Activated naive CD4-positive, alpha-beta T cell treated with anti-CD3 and anti-CD28 coated beads, Interleukin-2, amount 10 ng/mL, durations not matched to agents 7 days and 5 days (primary cell): ENCODE measurements at regions not wholly inside any gene's neighbourhood (a gene's known extent, or its start where the extent isn't known, plus 50 kb on each side); places are given as distances from the start of the nearest gene placed in this dataset.

Experiments
- CTCF ChIA-PET: fragments of 350-600 bp; sonication (Branson Sonifier 250); formaldehyde crosslinking; loops from one replicate; lab custom pipeline; 2021; ENCODE audit warnings: antibody characterized with exemption; lab: Charles Lee
- DNase-seq: peaks from one replicate; pipeline ENCODE4 v3.0.0-alpha.2; 2020
- H3K27ac Mint-ChIP-seq: one replicate; pipeline ENCODE4 v1.8.0; 2021; ENCODE audit warnings: mild to moderate bottlenecking, moderate library complexity, mixed read lengths
- H3K27me3 Mint-ChIP-seq: one replicate; pipeline ENCODE4 v1.8.0; 2021; ENCODE audit warnings: mild to moderate bottlenecking, mixed read lengths
- H3K36me3 Mint-ChIP-seq: one replicate; pipeline ENCODE4 v1.8.0; 2021; ENCODE audit warnings: mixed read lengths
- H3K4me1 Mint-ChIP-seq: one replicate; pipeline ENCODE4 v1.8.0; 2021; ENCODE audit warnings: mixed read lengths
- H3K4me3 Mint-ChIP-seq: one replicate; pipeline ENCODE4 v1.8.0; 2021; ENCODE audit warnings: mild to moderate bottlenecking, moderate library complexity, mixed read lengths
- H3K9me3 Mint-ChIP-seq: one replicate; pipeline ENCODE4 v1.8.0; 2021; ENCODE audit warnings: mixed read lengths

DNA sequence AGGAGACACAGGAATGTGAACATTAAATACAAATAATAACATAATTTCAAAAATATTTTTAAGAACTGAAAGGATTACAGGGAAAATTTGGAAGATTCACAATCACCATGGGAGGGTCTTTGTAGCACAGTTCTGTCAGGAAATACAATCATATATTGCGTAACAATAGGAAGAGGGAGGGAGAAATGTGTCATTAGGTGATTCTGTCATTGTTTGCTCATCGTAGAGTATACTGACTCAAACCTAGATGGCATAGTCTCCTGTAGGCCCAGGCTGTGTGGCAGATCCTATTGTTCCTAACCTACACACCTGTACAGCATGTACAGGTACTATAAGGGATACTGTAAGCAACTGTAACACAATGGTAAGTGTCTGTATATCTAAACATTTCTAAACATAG is 330.4 kb downstream of the BRD1 start:
- H3K27me3 Mint-ChIP-seq: no peaks in the 10 kb centered on the region
- no peak overlapping the region for H3K4me3 Mint-ChIP-seq
- no peaks in the 10 kb centered on the region for H3K4me1 Mint-ChIP-seq
- H3K36me3 Mint-ChIP-seq: no peaks in the 10 kb centered on the region
- CTCF ChIA-PET: no interaction called here
- DNase-seq: no peak
- no peaks in the 10 kb centered on the region for H3K9me3 Mint-ChIP-seq
- no peak overlapping the region for H3K27ac Mint-ChIP-seq

DNA sequence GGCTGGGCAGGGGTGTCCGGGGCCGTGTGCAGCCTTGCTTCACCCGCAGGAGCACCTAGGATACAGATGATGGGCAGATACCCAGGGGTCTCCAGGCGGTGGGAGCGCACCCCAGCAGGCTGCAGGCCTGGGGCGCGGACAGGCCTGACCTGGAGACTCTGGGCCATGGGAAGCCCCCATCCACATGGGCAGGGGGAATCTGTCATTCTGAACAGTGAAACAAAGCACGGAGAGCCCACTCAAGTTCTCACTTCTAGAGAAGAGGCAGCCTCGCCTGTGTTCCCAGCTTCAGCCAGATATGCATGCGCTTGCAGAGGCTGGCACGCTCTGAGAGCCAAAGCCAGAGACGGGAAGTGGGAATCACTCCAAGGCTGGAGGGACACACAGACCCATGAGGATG is 333.1 kb downstream of the BRD1 start:
- Mint-ChIP-seq H3K36me3 (no peaks in the 10 kb centered on the region), H3K4me1 (no peaks in the 10 kb centered on the region), H3K27me3 (no peaks in the 10 kb centered on the region), H3K27ac (no peak overlapping the region), H3K9me3 (no peaks in the 10 kb centered on the region), H3K4me3 (no peak overlapping the region)
- no peak for DNase-seq
- CTCF ChIA-PET: no interaction called here

DNA sequence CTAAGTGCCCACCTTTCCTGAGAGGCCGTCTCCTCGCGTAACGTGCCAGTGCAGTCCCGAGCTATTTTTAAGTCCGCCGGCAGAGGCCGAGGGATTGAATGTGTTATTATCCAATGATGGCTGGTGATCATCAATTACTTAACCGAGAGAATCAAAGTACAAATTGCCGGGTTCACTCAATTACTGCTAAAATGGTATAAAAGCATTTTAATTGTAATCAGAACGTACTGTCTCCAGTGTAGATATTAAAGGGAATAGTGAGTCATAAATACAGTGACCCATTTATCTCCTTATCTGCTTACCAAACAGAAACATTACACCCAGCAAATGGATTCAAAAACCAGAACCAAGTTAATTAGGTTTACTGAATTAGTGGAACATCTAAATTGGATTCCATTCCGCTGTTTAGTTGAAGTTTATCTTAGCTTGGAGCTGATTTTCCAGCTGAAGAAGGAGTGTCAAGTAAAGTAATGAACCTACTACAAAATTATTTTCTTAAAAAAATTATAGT is 334.9 kb downstream of the BRD1 start:
- no peak overlapping the region for H3K4me3 Mint-ChIP-seq
- H3K27ac Mint-ChIP-seq: no peak overlapping the region
- CTCF ChIA-PET: no interaction called here
- H3K9me3 Mint-ChIP-seq: no peaks in the 10 kb centered on the region
- DNase-seq: no peak
- no peaks in the 10 kb centered on the region for H3K27me3 Mint-ChIP-seq
- H3K36me3 Mint-ChIP-seq: no peaks in the 10 kb centered on the region
- H3K4me1 Mint-ChIP-seq: no peaks in the 10 kb centered on the region

DNA sequence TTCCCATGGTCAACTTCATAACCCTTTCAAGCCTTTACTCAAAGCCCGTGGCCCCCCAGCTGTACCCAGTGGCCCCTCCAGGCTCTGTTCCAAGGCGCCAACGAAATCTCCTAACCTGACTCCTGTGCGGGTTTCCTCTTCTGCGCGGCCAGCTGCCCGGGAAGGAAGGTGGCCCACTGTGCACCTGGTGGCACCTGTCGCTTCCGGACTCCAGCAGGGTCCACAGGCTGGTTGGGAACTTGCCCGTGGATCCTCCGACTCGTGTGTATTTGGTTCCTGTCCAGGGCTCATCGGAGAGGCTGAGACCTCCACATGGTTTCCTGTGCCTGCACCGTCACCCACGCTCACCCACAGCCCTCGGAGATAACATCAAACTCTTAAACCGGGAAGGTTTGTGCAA is 335.4 kb downstream of the BRD1 start:
- no peak for DNase-seq
- no peaks in the 10 kb centered on the region for H3K27me3 Mint-ChIP-seq
- H3K36me3 Mint-ChIP-seq: no peaks in the 10 kb centered on the region
- H3K9me3 Mint-ChIP-seq: no peaks in the 10 kb centered on the region
- H3K4me1 Mint-ChIP-seq: no peaks in the 10 kb centered on the region
- CTCF ChIA-PET: no interaction called here
- no peak overlapping the region for H3K4me3 Mint-ChIP-seq
- H3K27ac Mint-ChIP-seq: no peak overlapping the region

DNA sequence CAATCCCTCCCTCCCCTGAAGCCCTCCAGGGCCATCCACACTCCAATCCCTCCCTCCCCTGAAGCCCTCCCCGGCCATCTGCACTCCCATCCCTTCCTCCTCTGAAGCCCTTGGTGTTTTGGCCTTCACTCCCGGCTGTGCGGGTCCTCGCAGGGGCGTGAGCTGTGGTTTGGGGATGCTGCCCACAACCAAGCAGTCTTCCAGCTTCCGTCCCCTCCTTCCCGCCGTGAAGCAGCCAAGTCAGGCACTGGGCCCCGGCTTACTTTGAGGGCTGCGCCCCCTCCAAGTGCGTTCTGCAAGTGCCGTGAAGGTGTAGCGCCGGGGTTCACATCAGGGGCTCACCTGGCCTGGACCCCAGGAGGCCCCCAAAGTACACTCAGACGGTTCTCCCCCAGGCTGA is 335.9 kb downstream of the BRD1 start:
- CTCF ChIA-PET: no interaction called here
- Mint-ChIP-seq H3K4me3 (no peak overlapping the region), H3K27ac (no peak overlapping the region), H3K4me1 (no peaks in the 10 kb centered on the region), H3K27me3 (no peaks in the 10 kb centered on the region), H3K9me3 (no peaks in the 10 kb centered on the region), H3K36me3 (no peaks in the 10 kb centered on the region)
- no peak for DNase-seq

DNA sequence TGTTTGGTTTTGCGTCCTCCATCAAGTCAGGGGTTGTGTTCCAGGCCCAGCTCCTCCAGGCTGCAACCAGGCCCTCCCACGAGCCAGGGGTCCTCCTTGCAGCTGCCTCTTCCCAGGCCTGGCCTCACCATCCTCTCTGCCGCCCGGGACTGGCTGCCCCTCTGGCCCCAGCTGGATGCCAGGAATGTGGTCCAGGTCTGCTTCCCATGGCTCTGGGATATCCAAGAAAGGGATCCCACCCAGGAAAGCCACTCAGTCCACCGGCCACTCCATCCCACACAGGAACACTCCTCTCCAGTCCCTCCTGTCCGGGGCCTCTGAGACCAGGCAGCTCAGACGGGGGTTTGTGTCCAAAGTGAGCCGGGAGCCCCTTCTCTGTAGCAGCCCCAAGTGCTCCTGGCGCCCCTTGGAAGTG is 336.4 kb downstream of the BRD1 start:
- Mint-ChIP-seq H3K27me3 (no peaks in the 10 kb centered on the region), H3K36me3 (no peaks in the 10 kb centered on the region), H3K9me3 (no peaks in the 10 kb centered on the region), H3K4me1 (no peaks in the 10 kb centered on the region), H3K4me3 (no peak overlapping the region), H3K27ac (no peak overlapping the region)
- DNase-seq: no peak
- CTCF ChIA-PET: no interaction called here

DNA sequence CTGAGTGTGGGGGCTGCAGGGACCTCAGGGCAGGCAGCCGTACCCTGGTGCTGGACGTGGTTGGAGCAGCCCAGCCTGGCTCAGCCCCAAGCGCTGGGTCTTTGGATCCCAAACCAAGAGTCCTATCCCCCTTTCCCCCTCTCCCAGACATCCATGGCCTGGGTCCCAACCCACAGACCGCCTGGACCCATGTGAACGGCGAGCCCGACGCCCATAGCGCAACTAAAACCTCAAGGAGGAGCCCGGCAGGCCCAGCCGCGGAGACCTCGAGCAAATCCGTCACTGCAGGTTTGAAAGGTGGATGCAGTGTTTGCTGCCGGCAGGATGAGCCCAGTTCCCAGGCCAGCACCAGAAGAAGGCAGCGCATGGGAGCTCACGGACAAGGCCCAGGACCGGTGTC is 337.0 kb downstream of the BRD1 start:
- H3K9me3 Mint-ChIP-seq: no peaks in the 10 kb centered on the region
- CTCF ChIA-PET: no interaction called here

DNA sequence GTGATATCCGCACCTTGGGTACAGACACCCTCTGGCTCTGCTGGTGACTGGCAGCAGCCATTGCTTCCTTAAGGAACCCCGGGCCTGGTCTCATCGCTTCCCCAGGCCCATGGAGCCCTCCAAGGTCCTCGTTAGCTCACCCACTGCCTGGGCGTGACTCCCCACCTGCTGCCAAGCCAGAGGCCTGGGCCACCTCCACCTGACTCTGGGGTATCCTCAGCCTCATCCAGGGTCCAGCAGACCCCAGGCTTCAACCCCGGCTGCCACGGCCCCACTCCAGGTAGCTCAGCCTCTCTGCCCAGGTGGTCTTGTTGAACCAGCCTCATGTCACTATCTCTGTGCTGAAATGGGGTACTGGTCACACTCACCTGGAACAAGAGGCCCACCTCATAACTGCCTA is 337.9 kb downstream of the BRD1 start:
- Mint-ChIP-seq H3K4me1 (no peaks in the 10 kb centered on the region), H3K27me3 (no peaks in the 10 kb centered on the region), H3K36me3 (no peaks in the 10 kb centered on the region), H3K4me3 (no peak overlapping the region), H3K9me3 (no peaks in the 10 kb centered on the region), H3K27ac (no peak overlapping the region)
- CTCF ChIA-PET: no interaction called here
- DNase-seq: no peak

More for the DNA sequence above, 337.0 kb downstream of the BRD1 start:
- Mint-ChIP-seq H3K4me3 (no peak overlapping the region), H3K27me3 (no peaks in the 10 kb centered on the region), H3K27ac (no peak overlapping the region), H3K4me1 (no peaks in the 10 kb centered on the region), H3K36me3 (no peaks in the 10 kb centered on the region)
- DNase-seq: no peak

DNA sequence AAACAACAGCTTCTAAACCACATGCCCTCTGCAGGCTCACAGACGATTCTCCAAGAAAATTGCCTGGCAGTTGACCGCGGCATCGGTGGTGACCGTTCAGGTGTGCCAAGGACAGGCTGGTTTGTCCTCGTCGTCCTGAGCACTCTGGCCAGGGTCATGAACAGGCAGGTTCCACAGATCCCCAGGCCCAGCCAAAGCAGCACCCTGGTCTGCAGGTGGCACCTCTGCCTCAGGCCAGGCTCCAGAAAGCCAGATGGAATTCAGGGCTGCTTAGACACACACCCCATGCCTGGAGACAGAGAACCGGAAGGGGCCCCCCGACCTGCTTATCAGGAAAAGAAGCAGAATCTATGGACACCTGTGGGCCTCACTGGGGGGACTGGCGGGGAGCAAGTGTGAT is 338.7 kb downstream of the BRD1 start:
- Mint-ChIP-seq H3K9me3 (no peaks in the 10 kb centered on the region), H3K4me1 (no peaks in the 10 kb centered on the region), H3K27ac (no peak overlapping the region), H3K4me3 (no peak overlapping the region), H3K27me3 (no peaks in the 10 kb centered on the region), H3K36me3 (no peaks in the 10 kb centered on the region)
- CTCF ChIA-PET: no interaction called here
- no peak for DNase-seq

DNA sequence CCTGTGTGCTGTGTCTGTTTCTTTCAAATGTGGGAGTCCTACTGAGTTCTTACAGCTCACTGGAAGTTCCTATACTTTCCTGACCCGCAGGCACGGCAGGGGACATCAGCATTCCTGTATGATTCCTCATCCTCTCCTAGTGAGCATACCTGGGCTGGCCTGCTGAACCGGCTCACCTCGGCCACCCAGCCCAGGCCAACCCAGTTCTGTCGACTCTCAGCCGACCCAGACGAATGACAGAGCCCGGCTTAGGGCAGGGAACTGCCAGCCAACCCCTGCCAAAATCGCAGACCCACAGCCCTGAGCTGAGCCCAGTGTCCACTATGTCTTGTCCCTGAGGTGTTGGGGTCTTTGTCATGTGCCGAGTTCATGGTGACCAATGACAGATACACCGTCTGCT is 339.7 kb downstream of the BRD1 start:
- Mint-ChIP-seq H3K27ac (no peak overlapping the region), H3K4me3 (no peak overlapping the region), H3K9me3 (no peaks in the 10 kb centered on the region), H3K36me3 (no peaks in the 10 kb centered on the region), H3K27me3 (peaks cover 4% of the 10 kb centered on the region), H3K4me1 (no peaks in the 10 kb centered on the region)
- DNase-seq: no peak
- CTCF ChIA-PET: no interaction called here

DNA sequence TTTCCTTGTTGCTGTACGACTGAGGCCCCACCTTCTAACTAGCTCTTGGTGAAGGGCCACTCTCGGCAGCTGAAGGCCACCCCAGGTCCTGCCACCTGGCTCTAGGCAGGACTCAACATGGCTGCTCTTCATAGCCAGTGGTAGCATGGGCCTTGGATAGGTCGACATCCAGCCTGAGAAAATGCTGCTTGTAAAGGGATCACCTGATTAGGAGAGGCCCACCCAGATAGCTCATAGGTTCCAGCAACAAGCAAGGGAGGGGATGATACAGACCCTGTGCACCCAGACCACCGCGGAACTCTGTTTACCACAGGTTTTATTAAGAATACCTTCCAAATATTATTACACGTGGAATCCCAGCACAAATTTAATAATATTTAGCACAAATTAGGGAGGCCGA is 341.4 kb downstream of the BRD1 start:
- no peak for DNase-seq
- Mint-ChIP-seq H3K27me3 (peaks cover 15% of the 10 kb centered on the region), H3K4me1 (no peaks in the 10 kb centered on the region), H3K9me3 (no peaks in the 10 kb centered on the region), H3K27ac (no peak overlapping the region), H3K4me3 (no peak overlapping the region), H3K36me3 (no peaks in the 10 kb centered on the region)
- CTCF ChIA-PET: no interaction called here

DNA sequence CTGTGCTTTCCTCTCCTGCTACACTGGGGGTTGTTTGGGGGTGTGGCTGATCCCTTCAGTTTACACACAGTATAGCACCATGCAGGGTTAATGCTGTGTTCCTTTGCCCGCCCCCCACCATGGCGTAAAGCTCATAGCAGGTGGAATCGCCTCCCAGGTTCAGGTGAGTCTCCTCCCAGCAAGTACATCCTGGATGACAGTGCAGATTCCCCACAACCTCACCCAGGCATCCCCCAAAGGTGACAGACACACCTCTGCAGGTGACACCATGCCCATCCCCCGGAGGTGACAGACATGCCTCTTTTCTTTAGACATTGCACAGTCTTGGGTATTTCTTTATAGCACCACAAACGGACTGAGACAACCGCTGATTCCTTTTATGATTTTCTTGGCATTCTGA is 343.7 kb downstream of the BRD1 start:
- Mint-ChIP-seq H3K4me1 (no peaks in the 10 kb centered on the region), H3K4me3 (no peak overlapping the region), H3K9me3 (no peaks in the 10 kb centered on the region), H3K36me3 (no peaks in the 10 kb centered on the region), H3K27ac (no peak overlapping the region), H3K27me3 (peaks cover 26% of the 10 kb centered on the region)
- CTCF ChIA-PET: no interaction called here
- DNase-seq: no peak

DNA sequence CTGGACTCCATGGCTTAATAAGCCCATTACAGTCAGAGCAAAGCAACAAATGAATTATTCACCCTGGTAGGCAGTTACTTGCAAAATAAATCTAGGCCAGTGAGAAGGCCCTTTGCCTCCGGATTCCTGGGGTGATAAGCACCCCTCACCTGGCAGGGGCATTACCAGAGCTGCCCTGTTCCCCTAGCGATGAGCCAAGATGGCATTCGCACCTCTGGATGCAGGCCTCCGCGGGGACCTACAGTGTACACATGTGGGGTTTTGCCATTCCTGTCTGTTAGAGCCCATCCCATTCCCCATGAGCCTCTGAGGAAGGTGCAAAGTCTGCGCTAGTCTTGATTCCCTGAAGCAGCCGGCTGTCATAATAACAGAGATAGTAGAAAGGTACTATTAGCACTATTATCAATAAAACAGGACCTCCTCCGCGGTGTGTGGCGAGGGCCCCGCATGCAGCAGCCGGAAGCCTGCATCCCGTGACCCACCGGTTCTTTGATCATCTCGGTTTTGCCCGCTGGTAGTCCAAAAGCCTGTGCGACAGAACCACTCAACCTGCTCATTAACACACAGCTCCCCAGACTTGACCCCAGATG is 344.3 kb downstream of the BRD1 start:
- H3K36me3 Mint-ChIP-seq: no peaks in the 10 kb centered on the region
- no peak overlapping the region for H3K27ac Mint-ChIP-seq
- no peaks in the 10 kb centered on the region for H3K9me3 Mint-ChIP-seq
- H3K4me1 Mint-ChIP-seq: no peaks in the 10 kb centered on the region
- CTCF ChIA-PET: no interaction called here
- no peak overlapping the region for H3K4me3 Mint-ChIP-seq
- peaks cover 26% of the 10 kb centered on the region for H3K27me3 Mint-ChIP-seq
- no peak for DNase-seq

DNA sequence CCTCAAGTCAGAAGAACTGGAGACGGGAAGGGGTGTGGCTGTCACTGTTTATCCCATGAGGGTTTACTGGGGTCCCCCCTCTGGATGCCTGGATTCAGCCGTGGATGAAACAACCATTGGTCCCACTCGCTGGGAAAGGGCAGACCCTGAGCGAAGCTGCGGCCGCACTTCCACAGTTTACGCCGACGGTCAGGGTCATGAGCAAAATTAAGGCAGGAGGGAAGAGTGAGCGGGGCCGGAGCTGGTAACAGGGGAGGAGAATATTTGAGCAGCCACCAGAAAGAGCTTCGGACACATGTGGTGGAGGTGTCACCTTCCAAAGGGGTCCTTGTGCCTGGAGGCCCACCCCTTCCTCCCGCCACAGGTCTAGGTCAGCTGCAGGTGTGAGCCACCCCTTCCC is 344.9 kb downstream of the BRD1 start:
- CTCF ChIA-PET: no interaction called here
- no peaks in the 10 kb centered on the region for H3K4me1 Mint-ChIP-seq
- no peak overlapping the region for H3K27ac Mint-ChIP-seq
- H3K36me3 Mint-ChIP-seq: no peaks in the 10 kb centered on the region
- H3K27me3 Mint-ChIP-seq: peaks cover 26% of the 10 kb centered on the region
- no peak overlapping the region for H3K4me3 Mint-ChIP-seq
- no peaks in the 10 kb centered on the region for H3K9me3 Mint-ChIP-seq
- no peak for DNase-seq

DNA sequence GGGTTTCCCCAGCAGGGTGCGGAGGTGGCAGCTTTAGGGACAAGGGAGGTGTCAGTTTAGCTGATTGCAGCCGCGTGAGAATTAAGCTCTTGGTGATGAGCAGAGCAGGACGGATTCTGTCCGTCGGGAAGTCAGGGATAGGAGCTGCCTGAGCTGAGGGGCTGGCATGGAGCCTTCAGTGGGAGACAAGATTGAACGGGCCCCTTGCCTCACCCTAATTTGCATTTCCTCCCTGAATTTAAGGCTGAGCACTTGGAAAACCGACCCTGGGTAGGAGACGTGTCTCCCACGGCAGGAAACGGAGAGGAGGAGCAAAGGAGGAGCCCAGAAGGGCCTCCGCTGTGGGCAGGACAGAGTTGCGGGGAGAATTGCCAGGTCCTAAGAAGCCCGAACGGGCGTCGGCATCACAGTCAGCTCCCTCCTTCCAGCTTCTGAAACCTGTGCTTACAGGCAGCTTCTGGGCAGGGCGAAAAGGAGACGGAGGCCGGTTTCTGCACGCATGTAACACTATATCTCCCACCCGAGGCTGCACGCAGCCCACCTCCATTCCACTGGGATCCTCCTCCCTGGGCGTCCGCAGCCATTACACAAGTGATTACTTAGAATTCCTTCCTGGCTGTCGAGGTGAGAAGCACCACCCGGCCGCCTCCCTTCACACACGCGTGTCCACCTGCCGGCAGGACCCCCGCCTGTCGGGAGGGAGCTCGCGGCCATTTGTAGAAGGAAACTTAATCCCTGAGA is 345.8 kb downstream of the BRD1 start:
- CTCF ChIA-PET: no interaction called here
- Mint-ChIP-seq H3K27ac (no peak overlapping the region), H3K36me3 (no peaks in the 10 kb centered on the region), H3K4me3 (no peak overlapping the region), H3K4me1 (no peaks in the 10 kb centered on the region), H3K27me3 (peaks cover 26% of the 10 kb centered on the region), H3K9me3 (peaks cover 4% of the 10 kb centered on the region)
- DNase-seq: no peak
